ENCODE measurements at regions not wholly inside any gene's neighbourhood (a gene's known extent, or its start where the extent isn't known, plus 50 kb on each side); places are given as distances from the start of the nearest gene placed in this dataset.

DNA sequence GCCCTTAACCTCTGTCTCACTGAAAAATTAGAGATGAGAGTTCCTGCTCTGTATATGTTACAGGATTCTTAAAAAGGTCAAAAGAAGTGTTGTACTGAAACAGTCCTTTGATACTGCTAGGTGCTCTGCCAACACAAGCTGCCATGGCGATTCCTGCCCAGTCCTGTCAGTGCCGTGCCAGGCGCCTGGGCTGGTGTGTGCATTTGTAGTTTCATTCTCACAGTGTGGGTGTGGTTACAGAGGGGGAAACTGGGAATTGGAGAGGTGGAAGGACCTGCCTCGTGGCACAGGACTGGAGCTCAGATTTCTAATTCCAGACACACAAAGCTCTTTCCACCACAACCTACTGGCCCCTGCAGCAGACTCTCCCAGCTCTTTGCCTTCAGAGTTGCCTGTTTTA, 122.3 kb upstream of the RAB6C start:
- TF ChIP-seq CTCF (IDR thresholded peaks at IDR 0.05; ENCODE audit: low read depth, low read length, missing input control) = no peak
- TF ChIP-seq REST (IDR thresholded peaks at IDR 0.05) = no peak
- TF ChIP-seq RXRA (IDR thresholded peaks at IDR 0.05) = no peak
- TF ChIP-seq GABPA (IDR thresholded peaks at IDR 0.05 in 1 of 2, conservative IDR thresholded peaks at IDR 0.05 in 1 of 2) = no peak
- no peak for TF ChIP-seq YY1 (IDR thresholded peaks at IDR 0.05)
- TF ChIP-seq RAD21 (IDR thresholded peaks at IDR 0.05) = no peak
- TF ChIP-seq, protein P1, sequence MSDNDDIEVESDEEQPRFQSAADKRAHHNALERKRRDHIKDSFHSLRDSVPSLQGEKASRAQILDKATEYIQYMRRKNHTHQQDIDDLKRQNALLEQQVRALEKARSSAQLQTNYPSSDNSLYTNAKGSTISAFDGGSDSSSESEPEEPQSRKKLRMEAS (IDR thresholded peaks at IDR 0.05) = no peak

All from liver (tissue), 3 donors.